Stomach (tissue), 4 donors: ENCODE measurements at regions not wholly inside any gene's neighbourhood (a gene's known extent, or its start where the extent isn't known, plus 50 kb on each side); places are given as distances from the start of the nearest gene placed in this dataset.

Experiments used
- EP300 ChIP-seq: sonication (generic); formaldehyde crosslinking; IDR thresholded peaks from one replicate; pipeline ENCODE4 v1.6.1; 2017; ENCODE audit warnings: antibody characterized with exemption
- POLR2A ChIP-seq, 4 donors: fragments of 450-650 bp; IDR thresholded peaks; one replicate each; pipeline ENCODE4 v1.6.1; 2016; ENCODE audit warnings: antibody characterized with exemption in 4 of 4, control low read depth in 2 of 4, mild to moderate bottlenecking in 1 of 4, moderate library complexity in 1 of 4
- POLR2AphosphoS5 ChIP-seq, 3 donors: sonication (generic); formaldehyde crosslinking; IDR thresholded peaks; one replicate each; pipeline ENCODE4 v1.6.1; 2016; ENCODE audit warnings: antibody characterized with exemption in 3 of 3
- TF ChIP-seq, protein P1 (sequence below), 7 experiments: fragments of 450-650 bp in 4 of 7; fragments of 200-600 bp in 3 of 7; sonication (generic) in 3 of 7; IDR thresholded peaks; one replicate each; pipeline ENCODE4 v1.5.1; 2016 to 2019; ENCODE audit warnings: antibody characterized with exemption in 7 of 7, control low read depth in 2 of 7, mild to moderate bottlenecking in 1 of 7

DNA sequence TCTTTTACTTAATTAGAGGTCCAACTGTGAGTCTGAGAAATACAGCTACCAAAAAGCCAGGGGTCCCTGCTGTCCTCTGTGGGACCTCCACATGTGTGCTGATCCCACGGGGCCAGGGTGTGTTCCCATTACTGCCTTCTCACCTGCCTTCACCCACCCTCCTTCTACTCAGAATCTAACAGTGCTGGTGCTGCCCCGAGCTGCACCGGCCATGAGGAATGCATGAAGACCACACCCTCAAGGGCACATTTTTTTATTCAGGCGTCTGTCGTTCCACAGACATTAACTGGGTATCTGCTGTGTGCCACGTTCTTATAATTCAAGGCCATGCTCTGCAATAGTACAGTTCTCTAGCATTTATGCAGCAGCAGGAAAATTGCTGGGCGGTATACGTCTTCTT is 188.5 kb upstream of the PFKP start:
- no peak for TF ChIP-seq POLR2A (IDR thresholded peaks at IDR 0.05)
- TF ChIP-seq, protein P1, sequence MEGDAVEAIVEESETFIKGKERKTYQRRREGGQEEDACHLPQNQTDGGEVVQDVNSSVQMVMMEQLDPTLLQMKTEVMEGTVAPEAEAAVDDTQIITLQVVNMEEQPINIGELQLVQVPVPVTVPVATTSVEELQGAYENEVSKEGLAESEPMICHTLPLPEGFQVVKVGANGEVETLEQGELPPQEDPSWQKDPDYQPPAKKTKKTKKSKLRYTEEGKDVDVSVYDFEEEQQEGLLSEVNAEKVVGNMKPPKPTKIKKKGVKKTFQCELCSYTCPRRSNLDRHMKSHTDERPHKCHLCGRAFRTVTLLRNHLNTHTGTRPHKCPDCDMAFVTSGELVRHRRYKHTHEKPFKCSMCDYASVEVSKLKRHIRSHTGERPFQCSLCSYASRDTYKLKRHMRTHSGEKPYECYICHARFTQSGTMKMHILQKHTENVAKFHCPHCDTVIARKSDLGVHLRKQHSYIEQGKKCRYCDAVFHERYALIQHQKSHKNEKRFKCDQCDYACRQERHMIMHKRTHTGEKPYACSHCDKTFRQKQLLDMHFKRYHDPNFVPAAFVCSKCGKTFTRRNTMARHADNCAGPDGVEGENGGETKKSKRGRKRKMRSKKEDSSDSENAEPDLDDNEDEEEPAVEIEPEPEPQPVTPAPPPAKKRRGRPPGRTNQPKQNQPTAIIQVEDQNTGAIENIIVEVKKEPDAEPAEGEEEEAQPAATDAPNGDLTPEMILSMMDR (IDR thresholded peaks at IDR 0.05), result no peak
- TF ChIP-seq POLR2AphosphoS5 (IDR thresholded peaks at IDR 0.05), result no peak
- no peak for TF ChIP-seq EP300
